GM18517 (cell line): ENCODE measurements at regions not wholly inside any gene's neighbourhood (a gene's known extent, or its start where the extent isn't known, plus 50 kb on each side); places are given as distances from the start of the nearest gene placed in this dataset.

Experiments
- ATAC-seq: cut with Tn5 transposase; IDR thresholded peaks from one replicate; pipeline ENCODE4 v1.9.1; 2021; ENCODE audit warnings: mild to moderate bottlenecking, moderate library complexity; ENCODE audit not compliant: unreplicated experiment

- ATAC-seq = no peak
Measured at GRCh38 chr4:14023036-14023435, 395.5 kb upstream of the BOD1L1 start.

DNA sequence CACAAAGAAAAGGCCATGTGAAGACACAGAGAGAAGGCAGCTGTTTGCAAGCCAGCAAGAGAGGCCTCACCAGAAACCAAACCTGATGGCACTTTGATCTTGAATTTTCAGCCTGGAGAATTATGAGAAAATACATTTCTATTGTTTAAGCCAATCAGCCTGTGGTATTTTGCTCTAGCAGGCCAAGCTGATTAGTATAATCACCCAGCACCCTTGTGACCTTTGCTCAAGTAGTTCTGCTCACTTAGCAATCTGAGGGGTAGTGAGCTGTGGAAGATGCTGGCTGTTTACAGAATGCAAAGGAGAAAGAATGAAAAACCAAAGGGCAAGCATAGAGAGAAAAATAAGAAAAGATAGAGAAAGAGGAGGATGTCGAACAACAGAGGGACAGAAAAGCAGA lies 396.4 kb upstream of the BOD1L1 start:
- no peak for ATAC-seq

GRCh38 chr4:14025111-14025510 lies 397.6 kb upstream of the BOD1L1 start:
- ATAC-seq = no peak

GRCh38 chr4:14025891-14026290 lies 398.4 kb upstream of the BOD1L1 start:
- ATAC-seq = no peak

GRCh38 chr4:14028862-14029261 lies 401.3 kb upstream of the BOD1L1 start:
- ATAC-seq = no peak

DNA sequence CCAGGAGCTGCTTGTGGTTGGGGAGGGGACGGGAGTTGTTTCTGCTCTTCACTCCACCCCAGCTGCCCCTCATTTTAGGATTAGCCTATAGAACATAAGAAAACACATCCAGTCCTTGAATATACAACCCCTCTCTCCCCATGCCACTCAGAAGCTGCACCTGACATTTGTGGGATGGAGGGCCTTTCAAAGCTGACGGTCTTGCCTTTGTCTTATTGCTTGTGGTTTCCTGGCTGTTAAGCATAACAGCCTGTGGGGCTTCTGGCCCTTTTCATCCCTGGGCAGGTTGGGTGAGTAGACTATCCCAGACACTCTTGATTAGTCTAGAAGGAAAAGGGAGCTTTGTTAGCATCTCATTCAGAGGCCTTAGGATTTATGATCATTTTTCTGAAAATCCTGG lies 407.6 kb upstream of the BOD1L1 start:
- ATAC-seq = no peak

DNA sequence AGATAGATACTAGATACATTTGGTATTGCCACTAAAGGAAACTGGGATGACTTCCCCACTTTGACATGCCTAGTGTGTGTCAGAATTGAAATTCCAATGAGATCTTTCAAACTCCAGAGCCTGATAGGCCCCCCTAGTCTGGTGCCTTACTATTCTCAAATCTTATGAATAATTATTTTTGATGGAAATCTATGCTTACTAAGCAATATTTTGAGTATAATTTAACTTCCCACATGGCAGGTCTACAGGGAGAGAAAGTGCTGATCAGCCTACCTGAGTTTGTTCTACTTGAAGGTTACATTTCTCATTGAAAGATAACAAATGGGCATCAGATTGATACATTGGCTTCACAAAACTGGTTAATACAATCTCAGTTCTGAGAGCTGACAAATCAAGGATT lies 415.7 kb upstream of the BOD1L1 start:
- no peak for ATAC-seq

- no peak for ATAC-seq
Measured at GRCh38 chr4:14046642-14047041, 419.1 kb upstream of the BOD1L1 start.

- ATAC-seq = no peak
Measured at GRCh38 chr4:14047840-14048239, 420.3 kb upstream of the BOD1L1 start.

GRCh38 chr4:14049946-14050345 lies 422.4 kb upstream of the BOD1L1 start:
- ATAC-seq = no peak

- no peak for ATAC-seq
Measured at GRCh38 chr4:14053291-14053690, 425.8 kb upstream of the BOD1L1 start.

DNA sequence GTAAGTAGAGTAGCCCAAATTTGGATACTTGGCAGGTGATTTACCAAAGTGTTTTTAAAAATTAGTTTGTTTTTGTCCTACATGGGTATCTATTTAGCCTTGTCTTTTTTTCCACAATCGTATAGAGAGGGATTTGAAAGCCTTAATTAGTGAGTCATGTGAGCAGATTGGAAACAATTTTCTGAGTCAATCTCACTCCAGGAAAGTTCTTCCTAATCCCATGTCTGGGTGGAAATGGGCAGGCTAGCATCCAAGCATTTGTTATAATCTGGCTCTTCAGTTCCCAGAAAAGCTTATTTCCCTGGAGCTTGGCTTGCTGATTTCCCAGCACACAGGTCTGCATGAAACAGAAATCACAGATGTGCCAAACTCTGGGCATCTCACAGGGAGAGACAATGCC lies 426.9 kb upstream of the BOD1L1 start:
- ATAC-seq = no peak

- no peak for ATAC-seq
Measured at GRCh38 chr4:14059006-14059405, 431.5 kb upstream of the BOD1L1 start.

DNA sequence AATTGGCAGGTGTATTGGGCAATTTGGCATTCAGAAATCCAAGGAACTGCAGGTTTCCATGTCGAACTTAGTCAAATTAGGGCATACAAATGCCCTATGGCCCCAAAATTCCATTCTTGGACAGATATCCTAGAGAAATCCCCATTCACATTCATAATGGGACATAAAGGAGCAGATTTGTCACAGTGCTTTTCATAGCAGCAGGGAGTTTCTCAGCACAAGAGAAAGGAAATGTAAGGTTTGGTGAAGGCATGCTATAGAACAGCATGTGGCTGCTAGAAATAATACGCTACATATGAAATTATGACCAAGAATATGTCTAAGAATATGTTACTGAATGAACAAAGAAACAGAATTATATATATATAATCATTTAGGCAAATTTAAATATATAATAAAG lies 437.5 kb upstream of the BOD1L1 start:
- ATAC-seq = no peak

- ATAC-seq = no peak
Measured at GRCh38 chr4:14065406-14065805, 437.9 kb upstream of the BOD1L1 start.

DNA sequence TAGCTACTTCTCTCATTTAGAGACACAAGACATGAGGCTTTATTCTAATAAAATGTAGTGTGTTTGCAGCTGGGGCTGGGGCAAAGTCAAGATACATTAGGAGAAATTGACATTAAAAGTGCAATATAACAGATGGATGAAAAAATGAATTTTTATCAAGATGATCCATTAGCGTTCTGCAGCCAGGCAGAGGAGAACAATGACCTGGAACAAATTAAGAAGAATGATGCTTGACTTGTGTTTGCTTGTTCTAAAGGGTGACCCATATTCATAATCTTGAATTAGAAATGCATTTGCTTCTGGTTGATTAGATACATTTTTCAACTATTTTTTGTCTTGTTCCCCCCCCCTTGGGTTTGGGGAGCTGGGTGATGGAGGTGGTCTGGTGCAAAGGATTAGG lies 439.5 kb upstream of the BOD1L1 start:
- no peak for ATAC-seq

- no peak for ATAC-seq
Measured at GRCh38 chr4:14069886-14070285, 442.4 kb upstream of the BOD1L1 start.

DNA sequence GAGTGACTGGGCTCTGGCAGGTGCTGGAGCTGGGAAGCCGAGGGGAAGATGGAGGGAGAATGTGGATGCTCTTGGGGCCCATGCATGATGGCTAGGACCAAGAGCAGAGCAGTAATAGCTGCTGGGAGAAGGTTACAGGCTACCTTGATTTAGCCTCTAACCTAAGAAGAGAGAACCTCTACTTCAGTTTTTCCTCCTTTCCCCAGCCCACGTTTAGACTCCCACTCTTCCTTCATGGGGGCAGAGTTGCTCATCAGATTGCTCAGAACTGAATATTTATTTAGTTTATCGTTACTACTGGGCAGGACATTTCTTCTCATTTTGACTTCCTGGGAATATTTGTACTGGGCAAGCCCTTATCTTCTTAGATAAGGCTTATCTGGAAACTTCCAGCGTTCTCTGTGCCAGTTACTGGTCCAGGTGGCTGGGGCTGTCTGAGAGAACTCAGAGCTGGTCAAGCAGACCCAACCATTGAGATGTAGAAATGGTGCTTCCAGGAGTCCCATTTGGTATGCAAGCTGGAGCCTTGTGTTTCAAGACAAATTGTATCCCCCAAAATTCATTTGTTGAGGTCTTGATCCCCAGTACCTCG lies 442.9 kb upstream of the BOD1L1 start:
- ATAC-seq = no peak

DNA sequence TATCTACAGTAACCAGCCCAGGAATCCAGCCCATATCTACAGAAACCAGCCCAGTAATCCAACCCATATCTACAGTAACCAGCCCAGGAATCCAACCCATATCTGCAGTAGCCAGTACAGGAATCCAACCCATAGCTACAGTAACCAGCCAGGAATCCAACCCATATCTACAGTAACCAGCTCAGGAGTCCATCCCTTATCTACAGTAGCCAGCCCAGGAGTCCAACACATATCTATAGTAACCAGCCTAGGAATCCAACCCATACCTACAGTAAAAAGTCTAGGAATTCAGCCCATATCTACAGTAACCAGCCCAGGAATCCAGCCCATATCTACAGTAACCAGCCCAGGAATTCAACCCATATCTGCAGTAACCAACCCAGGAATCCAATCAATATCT lies 445.0 kb upstream of the BOD1L1 start:
- ATAC-seq = no peak

DNA sequence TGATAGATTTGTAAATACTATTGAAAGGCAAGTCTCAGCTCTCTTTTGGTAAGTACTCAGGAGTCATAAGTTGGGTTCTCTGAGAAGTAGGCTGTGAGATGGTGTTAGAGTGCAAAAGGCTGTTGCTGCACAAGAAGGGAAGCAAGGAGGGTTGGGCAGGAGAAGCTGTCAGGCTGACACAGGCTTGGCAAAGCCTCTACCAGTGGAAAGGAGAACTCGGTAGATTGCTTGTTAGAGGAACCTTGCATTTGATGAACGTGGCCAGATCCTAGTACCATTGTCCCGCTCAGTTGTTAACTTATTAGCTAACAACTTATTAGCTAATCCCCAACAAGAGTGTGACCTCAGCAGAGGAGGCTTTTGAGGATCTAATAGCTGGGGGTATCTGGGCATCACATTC lies 449.3 kb upstream of the BOD1L1 start:
- no peak for ATAC-seq

GRCh38 chr4:14078326-14078725 lies 450.8 kb upstream of the BOD1L1 start:
- no peak for ATAC-seq

GRCh38 chr4:14079601-14080000 lies 452.1 kb upstream of the BOD1L1 start:
- ATAC-seq = no peak

DNA sequence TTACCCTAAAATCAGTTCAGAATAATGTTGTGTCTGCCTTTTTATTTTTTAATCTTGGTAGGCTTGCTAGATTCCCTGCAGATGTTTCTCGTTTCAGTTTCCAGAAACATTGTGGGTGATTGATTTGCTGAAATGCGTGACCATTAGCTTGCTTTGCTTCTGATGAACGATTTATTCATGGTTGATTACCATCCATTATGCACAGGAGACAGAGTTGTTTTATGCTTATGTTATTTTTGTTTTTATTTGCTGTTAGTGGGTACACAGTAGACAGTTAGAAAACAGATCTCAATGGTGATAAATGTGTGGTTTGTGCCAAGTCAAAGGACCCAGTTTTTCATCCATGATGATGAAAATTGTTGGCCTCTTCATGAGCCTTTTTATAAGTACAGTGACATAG lies 455.6 kb upstream of the BOD1L1 start:
- ATAC-seq = no peak

DNA sequence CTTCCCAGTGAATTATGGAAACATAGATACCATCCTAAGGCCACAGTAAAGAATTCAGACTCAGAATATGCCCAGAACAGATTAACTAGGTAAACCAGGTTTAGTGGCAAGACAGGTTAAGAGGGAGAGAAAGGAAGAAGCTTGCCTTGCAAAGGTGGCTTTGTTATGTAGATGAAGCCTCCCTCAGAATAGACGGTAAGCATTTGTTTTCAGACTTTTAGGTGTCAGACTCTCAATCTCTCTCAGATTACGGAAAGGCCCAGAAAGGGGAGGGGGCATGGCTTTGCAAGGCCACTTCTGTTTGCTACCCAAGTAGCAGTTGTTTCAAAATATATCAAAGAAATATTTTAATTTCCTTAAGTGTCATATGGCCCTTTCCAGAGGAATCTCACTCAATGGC lies 457.1 kb upstream of the BOD1L1 start:
- no peak for ATAC-seq
